ENCODE measurements at regions not wholly inside any gene's neighbourhood (a gene's known extent, or its start where the extent isn't known, plus 50 kb on each side); places are given as distances from the start of the nearest gene placed in this dataset.
"Not testable (repeated sequence)": the region's sequence is repeated elsewhere in the genome, so short reads cannot be mapped to it uniquely, and the experiment has no call there.

DNA sequence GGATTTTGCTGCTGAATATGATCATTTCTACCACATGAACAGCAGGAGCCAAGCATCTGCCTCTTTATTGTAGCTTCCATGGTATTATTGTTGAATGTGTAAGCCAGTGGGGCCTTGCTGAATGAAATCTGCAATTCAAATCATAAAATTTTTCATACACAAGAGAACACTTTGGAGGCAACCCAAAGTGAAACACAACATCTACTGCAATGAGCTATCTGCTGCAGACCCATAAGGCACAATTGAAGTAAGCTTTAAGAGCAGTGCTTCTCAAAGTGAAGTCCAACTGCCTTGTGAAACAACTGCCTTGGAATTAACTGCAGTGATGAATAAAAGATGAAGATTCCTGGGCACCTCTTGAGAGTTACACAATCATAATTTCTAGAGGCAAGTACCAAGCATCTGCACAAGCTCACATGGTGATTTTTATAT lies 626.3 kb upstream of the INTU start:
- TF ChIP-seq EP300 (IDR thresholded peaks at IDR 0.05) (no peak), POLR2AphosphoS5 (IDR thresholded peaks at IDR 0.05) (no peak), POLR2A (IDR thresholded peaks at IDR 0.05) (no peak)
- TF ChIP-seq, protein P1, sequence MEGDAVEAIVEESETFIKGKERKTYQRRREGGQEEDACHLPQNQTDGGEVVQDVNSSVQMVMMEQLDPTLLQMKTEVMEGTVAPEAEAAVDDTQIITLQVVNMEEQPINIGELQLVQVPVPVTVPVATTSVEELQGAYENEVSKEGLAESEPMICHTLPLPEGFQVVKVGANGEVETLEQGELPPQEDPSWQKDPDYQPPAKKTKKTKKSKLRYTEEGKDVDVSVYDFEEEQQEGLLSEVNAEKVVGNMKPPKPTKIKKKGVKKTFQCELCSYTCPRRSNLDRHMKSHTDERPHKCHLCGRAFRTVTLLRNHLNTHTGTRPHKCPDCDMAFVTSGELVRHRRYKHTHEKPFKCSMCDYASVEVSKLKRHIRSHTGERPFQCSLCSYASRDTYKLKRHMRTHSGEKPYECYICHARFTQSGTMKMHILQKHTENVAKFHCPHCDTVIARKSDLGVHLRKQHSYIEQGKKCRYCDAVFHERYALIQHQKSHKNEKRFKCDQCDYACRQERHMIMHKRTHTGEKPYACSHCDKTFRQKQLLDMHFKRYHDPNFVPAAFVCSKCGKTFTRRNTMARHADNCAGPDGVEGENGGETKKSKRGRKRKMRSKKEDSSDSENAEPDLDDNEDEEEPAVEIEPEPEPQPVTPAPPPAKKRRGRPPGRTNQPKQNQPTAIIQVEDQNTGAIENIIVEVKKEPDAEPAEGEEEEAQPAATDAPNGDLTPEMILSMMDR (IDR thresholded peaks at IDR 0.05): no peak
- Histone ChIP-seq H3K9me3 (no peaks in the 10 kb centered on the region), H3K36me3 (no peaks in the 10 kb centered on the region), H3K4me3 (no peak overlapping the region), H3K27me3 (no peaks in the 10 kb centered on the region), H3K4me1 (no peaks in the 10 kb centered on the region), H3K27ac (no peak overlapping the region)
- ATAC-seq: no peak

DNA sequence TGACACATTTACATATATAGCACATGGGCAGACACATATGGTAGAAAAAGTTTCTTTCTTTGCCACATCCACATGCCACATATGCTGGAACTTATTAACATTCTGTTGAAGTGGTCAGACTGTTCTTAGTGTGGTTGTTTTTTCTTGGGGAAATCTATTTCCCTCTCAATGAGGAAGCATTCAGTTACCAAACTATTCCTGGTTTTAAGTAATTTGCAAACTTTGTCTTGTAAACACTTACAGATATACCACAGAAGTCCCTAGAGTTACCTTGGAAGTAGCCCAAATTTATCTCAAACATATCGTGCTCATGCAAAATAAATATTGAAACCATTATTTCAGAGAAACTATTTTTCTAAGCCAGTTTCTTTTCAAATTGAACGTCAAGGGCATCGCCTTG lies 625.5 kb upstream of the INTU start:
- Histone ChIP-seq H3K9me3 (no peaks in the 10 kb centered on the region), H3K27me3 (no peaks in the 10 kb centered on the region), H3K27ac (no peak overlapping the region), H3K4me1 (no peaks in the 10 kb centered on the region), H3K36me3 (no peaks in the 10 kb centered on the region), H3K4me3 (no peak overlapping the region)
- 64 to 80% methylated on average over 3 of the region's 3 CpGs for WGBS, 2 donors (ENCODE audit: low coverage in 1 of 2)
- ATAC-seq: no peak
- TF ChIP-seq EP300 (IDR thresholded peaks at IDR 0.05) (no peak), POLR2A (IDR thresholded peaks at IDR 0.05) (no peak), POLR2AphosphoS5 (IDR thresholded peaks at IDR 0.05) (no peak)
- TF ChIP-seq, protein P1 (IDR thresholded peaks at IDR 0.05): no peak

DNA sequence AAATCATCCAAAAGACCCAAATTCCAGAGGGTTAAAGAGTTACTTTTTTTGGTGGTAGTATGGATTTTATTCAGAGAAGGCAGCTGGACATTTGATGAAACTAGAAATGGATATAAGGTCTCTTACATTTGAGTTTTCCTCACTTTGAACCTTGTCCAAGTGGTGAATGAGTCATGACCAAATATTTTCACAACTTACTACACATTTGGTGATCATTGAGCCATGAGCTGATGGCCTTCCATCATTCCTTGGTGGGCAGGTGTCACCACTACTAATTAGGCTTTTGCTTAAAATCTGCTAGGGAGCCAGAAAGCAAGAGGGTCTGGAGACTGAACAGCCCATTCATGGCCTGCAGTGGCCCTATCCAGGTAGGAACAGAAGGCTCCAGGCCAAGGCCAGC lies 620.2 kb upstream of the INTU start:
- TF ChIP-seq POLR2AphosphoS5 (IDR thresholded peaks at IDR 0.05): no peak
- H3K4me3 ChIP-seq: no peak overlapping the region
- no peak for ATAC-seq
- no peaks in the 10 kb centered on the region for H3K36me3 ChIP-seq
- H3K27ac ChIP-seq: no peak overlapping the region
- no peaks in the 10 kb centered on the region for H3K27me3 ChIP-seq
- H3K9me3 ChIP-seq: no peaks in the 10 kb centered on the region
- peaks cover 0 to 6% (median 0%) of the 10 kb centered on the region in 3 donors for H3K4me1 ChIP-seq

DNA sequence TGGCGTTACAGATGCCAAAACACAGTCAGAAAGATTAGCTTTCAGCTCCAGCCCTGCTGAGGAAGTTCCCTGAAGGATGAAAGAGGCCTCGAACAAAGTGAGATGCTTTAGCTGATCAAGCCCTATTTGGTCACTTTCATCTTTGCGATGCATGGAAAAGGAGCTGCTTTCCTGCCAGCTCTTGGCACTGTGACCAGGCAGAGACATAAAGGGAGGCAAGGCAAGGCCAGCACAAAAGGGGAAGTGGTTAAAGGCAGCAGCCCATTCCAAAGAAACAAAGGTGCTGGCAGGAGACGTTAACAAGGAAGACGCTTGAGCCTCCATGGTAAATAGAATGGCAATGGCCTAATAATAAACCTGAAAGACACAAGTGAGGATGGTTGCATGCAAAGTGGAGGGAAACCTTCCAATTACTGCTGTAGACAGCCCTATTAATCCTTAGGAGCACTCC lies 617.1 kb upstream of the INTU start:
- no peak for ATAC-seq
- H3K27me3 ChIP-seq: no peaks in the 10 kb centered on the region
- peaks cover 0 to 6% (median 0%) of the 10 kb centered on the region in 3 donors for H3K4me1 ChIP-seq
- H3K36me3 ChIP-seq: no peaks in the 10 kb centered on the region
- H3K9me3 ChIP-seq: no peaks in the 10 kb centered on the region
- TF ChIP-seq, protein P1 (IDR thresholded peaks at IDR 0.05): no peak
- TF ChIP-seq POLR2A (IDR thresholded peaks at IDR 0.05) (no peak), POLR2AphosphoS5 (IDR thresholded peaks at IDR 0.05) (no peak), EP300 (IDR thresholded peaks at IDR 0.05) (no peak)
- no peak overlapping the region for H3K27ac ChIP-seq
- WGBS, 2 donors (ENCODE audit: low coverage in 1 of 2): 10 to 23% methylated on average over 5 of the region's 5 CpGs
- H3K4me3 ChIP-seq: no peak overlapping the region

DNA sequence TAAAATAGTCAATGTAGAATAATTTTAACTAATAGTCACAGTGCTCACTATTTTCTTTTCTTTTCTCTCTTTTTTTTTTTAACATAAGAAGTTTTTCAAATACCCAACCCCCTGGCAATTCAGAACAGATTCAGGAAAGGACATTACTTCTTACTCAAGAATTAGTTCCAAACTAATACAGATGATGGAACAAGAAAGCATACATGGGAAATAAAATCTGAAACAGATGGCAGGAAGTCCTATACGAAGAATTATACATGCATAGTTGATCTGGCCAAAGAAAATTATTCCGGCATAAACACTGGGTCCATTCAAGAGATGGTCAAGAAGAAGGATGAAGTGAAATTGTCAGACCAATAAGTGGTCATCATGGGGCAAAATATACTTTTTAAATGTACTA lies 614.4 kb upstream of the INTU start:
- H3K9me3 ChIP-seq: no peaks in the 10 kb centered on the region
- no peak for ATAC-seq
- H3K27ac ChIP-seq: no peak overlapping the region
- no peaks in the 10 kb centered on the region for H3K27me3 ChIP-seq
- H3K4me1 ChIP-seq: peaks cover 0 to 6% (median 0%) of the 10 kb centered on the region in 3 donors
- H3K4me3 ChIP-seq: no peak overlapping the region
- WGBS, 2 donors (ENCODE audit: low coverage in 1 of 2): 64 to 93% methylated on average over 2 of the region's 2 CpGs
- TF ChIP-seq, protein P1 (IDR thresholded peaks at IDR 0.05): no peak
- TF ChIP-seq POLR2AphosphoS5 (IDR thresholded peaks at IDR 0.05): no peak
- no peak for TF ChIP-seq EP300 (IDR thresholded peaks at IDR 0.05)
- no peak for TF ChIP-seq POLR2A (IDR thresholded peaks at IDR 0.05)
- H3K36me3 ChIP-seq: no peaks in the 10 kb centered on the region

DNA sequence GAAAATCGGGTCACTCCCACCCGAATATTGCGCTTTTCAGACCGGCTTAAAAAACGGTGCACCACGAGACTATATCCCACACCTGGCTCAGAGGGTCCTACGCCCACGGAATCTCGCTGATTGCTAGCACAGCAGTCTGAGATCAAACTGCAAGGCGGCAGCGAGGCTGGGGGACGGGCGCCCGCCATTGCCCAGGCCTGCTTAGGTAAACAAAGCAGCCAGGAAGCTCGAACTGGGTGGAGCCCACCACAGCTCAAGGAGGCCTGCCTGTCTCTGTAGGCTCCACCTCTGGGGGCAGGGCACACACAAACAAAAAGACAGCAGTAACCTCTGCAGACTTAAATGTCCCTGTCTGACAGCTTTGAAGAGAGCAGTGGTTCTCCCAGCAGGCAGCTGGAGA lies 611.9 kb upstream of the INTU start:
- H3K4me1 ChIP-seq, H3K36me3 ChIP-seq, H3K4me3 ChIP-seq, H3K27me3 ChIP-seq, H3K9me3 ChIP-seq, ATAC-seq, H3K27ac ChIP-seq: not testable (repeated sequence)
- no CpG with 5 or more reads among the region's 15 CpGs for WGBS, 2 donors (ENCODE audit: low coverage in 1 of 2)
